C4-2B (cell line): ENCODE measurements at regions not wholly inside any gene's neighbourhood (a gene's known extent, or its start where the extent isn't known, plus 50 kb on each side); places are given as distances from the start of the nearest gene placed in this dataset.

Experiments
- CTCF ChIP-seq: fragments of 450-650 bp; conservative IDR thresholded peaks from 2 replicates; pipeline ENCODE4 v1.5.1; 2017; ENCODE audit warnings: mild to moderate bottlenecking
- ZFX ChIP-seq: fragments of 450-650 bp; IDR thresholded peaks from 2 replicates; pipeline ENCODE4 v1.6.1; 2017

DNA sequence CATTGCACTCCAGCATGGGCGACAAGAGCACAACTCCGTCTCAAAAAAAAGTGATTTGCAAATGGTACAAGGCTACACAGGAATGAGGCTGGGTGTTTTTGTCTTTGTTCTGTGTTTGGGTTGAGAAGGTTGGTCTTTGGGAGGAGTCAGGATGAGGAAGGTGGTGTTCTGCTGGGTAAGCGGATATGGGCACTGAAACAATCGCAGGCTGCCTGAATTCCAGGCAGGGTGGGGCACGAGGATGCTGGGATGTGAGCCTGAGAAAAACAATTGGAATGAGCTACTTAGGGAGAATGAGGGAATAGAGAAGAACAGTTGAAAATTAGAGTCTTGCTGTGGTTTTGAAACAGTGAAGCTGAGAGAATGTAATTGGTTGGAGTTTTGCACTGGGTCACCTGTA is 51.6 kb downstream of the ZBTB38 start:
- no peak for TF ChIP-seq CTCF
- no peak for TF ChIP-seq ZFX
